HT-29 (cell line): ENCODE measurements at regions not wholly inside any gene's neighbourhood (a gene's known extent, or its start where the extent isn't known, plus 50 kb on each side); places are given as distances from the start of the nearest gene placed in this dataset.
"Not testable (repeated sequence)": the region's sequence is repeated elsewhere in the genome, so short reads cannot be mapped to it uniquely, and the experiment has no call there.

Experiments used
- DNase-seq: peaks from one replicate; pipeline ENCODE4 v3.0.0-alpha.2; 2015; ENCODE audit warnings: low spot score

GRCh38 chr6:119965008-119965407 lies 615.4 kb upstream of the MAN1A1 start:
- no peak for DNase-seq

GRCh38 chr6:119962505-119962904 lies 612.9 kb upstream of the MAN1A1 start:
- no peak for DNase-seq

GRCh38 chr6:119961450-119961849 lies 611.9 kb upstream of the MAN1A1 start:
- no peak for DNase-seq

- no peak for DNase-seq
These were observed 610.9 kb upstream of the MAN1A1 start for GRCh38 chr6:119960456-119960855.

- no peak for DNase-seq
These were observed 610.5 kb upstream of the MAN1A1 start for GRCh38 chr6:119960036-119960435.

- DNase-seq, result no peak
These were observed 607.6 kb upstream of the MAN1A1 start for GRCh38 chr6:119957195-119957594.

- DNase-seq, result no peak
These were observed 603.1 kb upstream of the MAN1A1 start for GRCh38 chr6:119952696-119953095.

- DNase-seq, result no peak
These were observed 601.1 kb upstream of the MAN1A1 start for GRCh38 chr6:119950681-119951080.

GRCh38 chr6:119942078-119942752 lies 592.7 kb upstream of the MAN1A1 start:
- no peak for DNase-seq

GRCh38 chr6:119938752-119939151 lies 589.2 kb upstream of the MAN1A1 start:
- DNase-seq, result no peak

GRCh38 chr6:119934816-119935215 lies 585.3 kb upstream of the MAN1A1 start:
- no peak for DNase-seq

- DNase-seq, result no peak
These were observed 579.6 kb upstream of the MAN1A1 start for GRCh38 chr6:119929121-119929520.

- DNase-seq, result not testable (repeated sequence)
These were observed 575.3 kb upstream of the MAN1A1 start for GRCh38 chr6:119924888-119925287.

- DNase-seq, result no peak
These were observed 573.3 kb upstream of the MAN1A1 start for GRCh38 chr6:119922814-119923213.

- DNase-seq, result no peak
These were observed 572.0 kb upstream of the MAN1A1 start for GRCh38 chr6:119921491-119922010.

GRCh38 chr6:119917186-119917585 lies 567.6 kb upstream of the MAN1A1 start:
- no peak for DNase-seq

- no peak for DNase-seq
These were observed 566.4 kb upstream of the MAN1A1 start for GRCh38 chr6:119915971-119916370.

- DNase-seq, result no peak
These were observed 558.6 kb upstream of the MAN1A1 start for GRCh38 chr6:119908157-119908556.

GRCh38 chr6:119902681-119903080 lies 553.1 kb upstream of the MAN1A1 start:
- no peak for DNase-seq

- no peak for DNase-seq
These were observed 547.2 kb upstream of the MAN1A1 start for GRCh38 chr6:119896806-119897205.

GRCh38 chr6:119895626-119896025 lies 546.1 kb upstream of the MAN1A1 start:
- DNase-seq, result no peak

GRCh38 chr6:119894811-119895210 lies 545.2 kb upstream of the MAN1A1 start:
- no peak for DNase-seq

GRCh38 chr6:119891644-119892043 lies 542.1 kb upstream of the MAN1A1 start:
- no peak for DNase-seq

- no peak for DNase-seq
These were observed 541.6 kb upstream of the MAN1A1 start for GRCh38 chr6:119891206-119891605.
